Stimulated activated naive CD8-positive, alpha-beta T cell treated with anti-CD3 and anti-CD28 coated beads, Interleukin-15, Interleukin-2, amounts not matched to agents 100 U/mL and 50 U/mL, for 24 hours (primary cell): ENCODE measurements at regions not wholly inside any gene's neighbourhood (a gene's known extent, or its start where the extent isn't known, plus 50 kb on each side); places are given as distances from the start of the nearest gene placed in this dataset.
"Not testable (repeated sequence)": the region's sequence is repeated elsewhere in the genome, so short reads cannot be mapped to it uniquely, and the experiment has no call there.

ENCODE experiments used
- ATAC-seq: fragments of 150-1000 bp; cut with Tn5 transposase; one replicate; pipeline ENCODE4 v1.10.0; 2021
- DNase-seq: peaks from one replicate; pipeline ENCODE4 v3.0.0; 2021

GRCh38 chr9:38185647-38186403 is 116.8 kb upstream of the SHB start:
- ATAC-seq (no peak), DNase-seq (no peak)

- DNase-seq (no peak), ATAC-seq (no peak)
Observed at GRCh38 chr9:38183994-38184568, 115.1 kb upstream of the SHB start.

GRCh38 chr9:38182321-38182720 is 113.3 kb upstream of the SHB start:
- no peak for ATAC-seq

GRCh38 chr9:38181866-38182265 is 112.8 kb upstream of the SHB start:
- ATAC-seq = no peak

More at GRCh38 chr9:38182321-38182720, 113.3 kb upstream of the SHB start:
- no peak for DNase-seq

GRCh38 chr9:38181232-38181631 is 112.2 kb upstream of the SHB start:
- ATAC-seq = no peak

More at GRCh38 chr9:38181866-38182265, 112.8 kb upstream of the SHB start:
- no peak for DNase-seq

GRCh38 chr9:38180656-38181055 is 111.6 kb upstream of the SHB start:
- no peak for DNase-seq
- ATAC-seq = no peak

More at GRCh38 chr9:38181232-38181631, 112.2 kb upstream of the SHB start:
- DNase-seq = no peak

- DNase-seq (no peak), ATAC-seq (no peak)
Observed at GRCh38 chr9:38179965-38180364, 110.9 kb upstream of the SHB start.

GRCh38 chr9:38178237-38178636 is 109.2 kb upstream of the SHB start:
- ATAC-seq (no peak), DNase-seq (no peak)

- no peak for ATAC-seq
Observed at GRCh38 chr9:38177680-38178079, 108.7 kb upstream of the SHB start.

GRCh38 chr9:38176251-38176650 is 107.2 kb upstream of the SHB start:
- no peak for DNase-seq
- ATAC-seq = no peak

More at GRCh38 chr9:38177680-38178079, 108.7 kb upstream of the SHB start:
- DNase-seq = no peak

GRCh38 chr9:38175423-38175822 is 106.4 kb upstream of the SHB start:
- no peak for ATAC-seq
- no peak for DNase-seq

GRCh38 chr9:38172586-38172985 is 103.6 kb upstream of the SHB start:
- no peak for ATAC-seq
- DNase-seq = no peak

GRCh38 chr9:38171926-38172325 is 102.9 kb upstream of the SHB start:
- ATAC-seq = no peak
- no peak for DNase-seq

GRCh38 chr9:38171538-38171884 is 102.5 kb upstream of the SHB start:
- DNase-seq (no peak), ATAC-seq (no peak)

- DNase-seq = peak; percentile 19
- not testable (repeated sequence) for ATAC-seq
Observed at GRCh38 chr9:38170763-38171537, 101.9 kb upstream of the SHB start.

- DNase-seq, ATAC-seq: not testable (repeated sequence)
Observed at GRCh38 chr9:38170155-38170554, 101.1 kb upstream of the SHB start.

- DNase-seq (no peak), ATAC-seq (no peak)
Observed at GRCh38 chr9:38166501-38166900, 97.5 kb upstream of the SHB start.

GRCh38 chr9:38164659-38165221 is 95.7 kb upstream of the SHB start:
- ATAC-seq (no peak), DNase-seq (no peak)

- no peak for DNase-seq
- no peak for ATAC-seq
Observed at GRCh38 chr9:38163518-38163917, 94.5 kb upstream of the SHB start.

GRCh38 chr9:38162332-38163211 is 93.5 kb upstream of the SHB start:
- no peak for ATAC-seq
- no peak for DNase-seq

- ATAC-seq (no peak), DNase-seq (peak; percentile 80)
Observed at GRCh38 chr9:38160613-38161215, 91.7 kb upstream of the SHB start.
